ENCODE measurements at regions not wholly inside any gene's neighbourhood (a gene's known extent, or its start where the extent isn't known, plus 50 kb on each side); places are given as distances from the start of the nearest gene placed in this dataset.
"Not testable (repeated sequence)": the region's sequence is repeated elsewhere in the genome, so short reads cannot be mapped to it uniquely, and the experiment has no call there.

DNA sequence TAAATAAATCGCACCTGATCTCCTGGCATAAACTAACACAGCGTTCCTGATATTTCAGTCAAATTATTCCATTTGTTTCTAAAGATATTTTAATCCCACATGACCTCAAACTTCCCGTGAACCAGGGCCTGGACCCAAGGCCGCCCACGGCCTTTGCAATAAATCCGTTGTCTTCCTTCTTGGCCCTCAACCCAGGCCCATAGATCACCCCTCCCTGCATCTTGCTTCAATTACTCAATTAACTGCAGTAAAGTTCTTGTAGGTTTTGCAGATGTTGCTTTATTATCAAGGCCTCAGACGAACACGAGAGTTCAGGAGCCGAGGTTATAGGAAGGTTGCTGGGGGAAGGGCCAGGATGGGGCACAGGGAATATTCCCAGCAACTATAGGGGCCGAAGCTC is 249.4 kb downstream of the RAB11FIP2 start:
- Mint-ChIP-seq H3K9me3 (ENCODE audit: insufficient read depth) (no peaks in the 10 kb centered on the region), H3K27ac (no peak overlapping the region), H3K4me3 (no peak overlapping the region), H3K36me3 (ENCODE audit: low read depth) (no peaks in the 10 kb centered on the region), H3K27me3 (ENCODE audit: low read depth) (peaks cover 2% of the 10 kb centered on the region), H3K4me1 (ENCODE audit: low read depth) (no peaks in the 10 kb centered on the region)
- DNase-seq (no peak), ATAC-seq (no peak)
- ChIA-PET CTCF (no interaction called here), POLR2A (no interaction called here)

DNA sequence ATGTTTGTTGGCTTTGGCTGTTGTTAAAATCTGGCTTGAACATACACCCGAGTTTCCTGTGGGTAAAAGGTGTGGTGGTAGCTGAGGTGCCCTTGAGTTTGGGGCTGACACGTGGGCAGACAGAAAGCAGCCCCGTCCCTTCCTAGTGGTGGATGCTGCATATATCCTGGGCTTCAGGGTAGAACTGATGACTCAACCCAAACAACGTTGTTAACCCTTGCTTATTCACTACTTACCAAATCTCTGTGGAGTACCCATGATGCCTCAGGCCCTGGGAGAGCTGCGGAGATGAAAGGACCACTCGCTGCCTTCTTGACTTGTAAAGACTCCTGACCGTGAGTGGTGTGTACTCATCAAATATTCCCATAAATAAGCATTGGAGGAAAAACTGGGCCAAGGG is 245.1 kb downstream of the RAB11FIP2 start:
- ChIA-PET POLR2A (no interaction called here), CTCF (interaction anchor here (1.0 kb wide), 1 partner anchor 373 kb away, joined by 3 read pairs; no protein-coding TSS in a partner anchor)
- DNase-seq: no peak
- ATAC-seq: no peak
- H3K36me3 Mint-ChIP-seq (ENCODE audit: low read depth): no peaks in the 10 kb centered on the region
- H3K27ac Mint-ChIP-seq: no peak overlapping the region
- H3K9me3 Mint-ChIP-seq (ENCODE audit: insufficient read depth): no peaks in the 10 kb centered on the region
- no peak overlapping the region for H3K4me3 Mint-ChIP-seq
- H3K4me1 Mint-ChIP-seq (ENCODE audit: low read depth): no peaks in the 10 kb centered on the region
- H3K27me3 Mint-ChIP-seq (ENCODE audit: low read depth): peaks cover 2% of the 10 kb centered on the region

DNA sequence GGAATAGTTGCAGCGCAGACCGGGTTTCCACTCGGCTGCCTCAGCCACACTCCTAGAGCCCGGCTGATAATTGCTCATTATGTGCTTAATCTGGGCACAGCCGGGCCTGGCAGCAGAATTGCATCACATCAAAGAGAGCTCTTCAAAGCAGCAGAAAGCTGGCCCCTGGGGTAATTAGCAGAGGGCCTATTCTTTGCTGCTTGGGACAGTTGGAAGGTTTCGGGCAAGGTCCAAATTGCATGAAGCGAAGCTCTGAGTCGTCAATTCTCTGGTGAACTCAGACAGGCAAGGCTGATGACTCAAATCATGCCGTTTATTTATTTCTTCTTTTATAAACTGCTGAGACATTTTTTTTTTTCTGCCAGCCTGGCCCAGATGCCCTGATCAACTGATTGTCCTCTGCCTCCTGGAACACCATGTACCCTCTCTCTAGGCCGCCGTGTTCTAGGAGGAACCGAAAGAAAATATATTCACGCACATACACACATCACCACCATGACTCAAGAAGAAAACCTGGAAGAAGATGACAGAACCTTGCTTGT is 242.2 kb downstream of the RAB11FIP2 start:
- CTCF ChIA-PET: no interaction called here
- H3K4me3 Mint-ChIP-seq: no peak overlapping the region
- H3K4me1 Mint-ChIP-seq (ENCODE audit: low read depth): no peaks in the 10 kb centered on the region
- no peaks in the 10 kb centered on the region for H3K9me3 Mint-ChIP-seq (ENCODE audit: insufficient read depth)
- ATAC-seq (no peak), DNase-seq (no peak)
- POLR2A ChIA-PET: no interaction called here
- H3K27ac Mint-ChIP-seq: no peak overlapping the region
- H3K27me3 Mint-ChIP-seq (ENCODE audit: low read depth): no peaks in the 10 kb centered on the region
- no peaks in the 10 kb centered on the region for H3K36me3 Mint-ChIP-seq (ENCODE audit: low read depth)

DNA sequence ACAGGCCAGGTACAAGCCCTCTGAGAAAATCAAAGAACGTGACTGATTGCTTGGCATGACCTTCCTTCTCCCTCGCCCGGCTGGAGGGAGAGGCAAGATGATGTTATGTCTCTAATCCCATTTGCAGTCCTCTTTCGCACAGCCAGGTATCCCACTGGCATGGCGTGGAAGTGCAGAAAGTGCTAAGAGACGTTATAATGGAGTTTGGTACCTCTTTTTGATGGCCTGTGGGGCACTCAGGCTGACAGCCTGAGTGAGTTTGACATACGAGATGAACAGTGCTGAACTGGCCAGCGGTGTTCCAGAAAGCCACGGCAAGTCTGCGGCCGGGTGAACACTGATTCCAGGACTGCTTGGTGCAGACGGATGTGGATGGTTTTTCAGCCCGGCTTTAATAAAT is 241.6 kb downstream of the RAB11FIP2 start:
- H3K9me3 Mint-ChIP-seq (ENCODE audit: insufficient read depth): no peaks in the 10 kb centered on the region
- no peaks in the 10 kb centered on the region for H3K36me3 Mint-ChIP-seq (ENCODE audit: low read depth)
- H3K4me3 Mint-ChIP-seq: no peak overlapping the region
- no peaks in the 10 kb centered on the region for H3K4me1 Mint-ChIP-seq (ENCODE audit: low read depth)
- ChIA-PET CTCF (no interaction called here), POLR2A (no interaction called here)
- DNase-seq (no peak), ATAC-seq (no peak)
- no peaks in the 10 kb centered on the region for H3K27me3 Mint-ChIP-seq (ENCODE audit: low read depth)
- no peak overlapping the region for H3K27ac Mint-ChIP-seq

DNA sequence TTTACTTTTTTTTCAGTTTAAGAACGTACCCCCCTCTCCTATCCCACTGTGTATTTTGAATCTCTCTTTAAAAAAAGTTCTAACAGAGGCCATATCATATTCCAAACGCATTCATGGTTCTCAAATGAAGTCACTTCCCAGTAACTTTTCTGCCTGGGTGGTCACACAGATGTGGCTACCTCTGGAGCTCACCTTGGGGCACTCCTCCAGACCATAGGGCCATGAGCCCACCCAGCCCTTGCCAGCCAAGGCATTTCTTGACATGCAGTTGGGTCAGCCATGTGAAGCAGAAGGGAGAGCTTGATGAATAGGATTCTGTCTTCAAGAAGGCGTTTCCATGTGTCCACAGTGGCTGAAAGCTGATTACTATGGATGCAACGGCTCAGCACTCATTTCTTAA is 239.3 kb downstream of the RAB11FIP2 start:
- no peak for DNase-seq
- peaks cover 6% of the 10 kb centered on the region for H3K9me3 Mint-ChIP-seq (ENCODE audit: insufficient read depth)
- H3K4me3 Mint-ChIP-seq: no peak overlapping the region
- ChIA-PET POLR2A (no interaction called here), CTCF (no interaction called here)
- no peak overlapping the region for H3K27ac Mint-ChIP-seq
- no peaks in the 10 kb centered on the region for H3K27me3 Mint-ChIP-seq (ENCODE audit: low read depth)
- no peaks in the 10 kb centered on the region for H3K4me1 Mint-ChIP-seq (ENCODE audit: low read depth)
- ATAC-seq: no peak
- no peaks in the 10 kb centered on the region for H3K36me3 Mint-ChIP-seq (ENCODE audit: low read depth)

DNA sequence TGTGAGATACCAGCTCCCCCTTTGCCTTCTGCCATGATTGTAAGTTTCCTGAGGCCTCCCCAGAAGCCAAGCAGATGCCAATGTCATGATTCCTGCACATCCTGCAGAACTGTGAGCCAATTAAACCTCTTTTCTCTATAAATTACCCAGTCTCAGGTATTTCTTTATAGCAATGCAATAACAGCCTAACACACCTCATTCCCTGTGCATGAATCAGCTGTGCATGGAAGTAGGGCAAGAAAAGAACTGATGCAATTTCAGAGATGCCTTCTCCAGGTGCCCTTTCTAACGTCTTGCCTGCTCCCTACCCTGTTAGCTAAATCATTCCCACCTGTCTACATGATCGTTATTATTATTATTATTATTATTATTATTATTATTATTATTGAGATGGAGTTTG is 230.9 kb downstream of the RAB11FIP2 start:
- H3K36me3 Mint-ChIP-seq (ENCODE audit: low read depth); CTCF ChIA-PET: not testable (repeated sequence)

DNA sequence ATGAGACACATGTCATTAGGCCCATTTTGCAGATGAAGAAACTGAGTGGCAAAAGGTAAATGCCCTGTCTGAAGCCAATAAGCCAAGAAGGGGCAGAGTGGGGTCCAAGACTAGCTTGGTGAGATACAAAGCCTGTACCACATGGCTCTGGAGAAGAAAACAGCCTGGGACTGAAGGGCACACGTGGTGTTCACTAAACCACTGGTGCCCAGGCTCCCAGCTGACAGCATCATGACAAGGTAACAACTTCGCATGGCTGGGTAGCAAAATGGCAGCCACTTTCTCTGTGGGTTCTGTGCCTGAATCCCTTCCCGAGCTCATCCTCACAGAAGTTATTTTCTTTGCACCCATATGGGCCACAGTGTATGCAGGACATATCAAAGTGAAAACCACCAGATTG is 229.6 kb downstream of the RAB11FIP2 start:
- POLR2A ChIA-PET: no interaction called here
- H3K27me3 Mint-ChIP-seq (ENCODE audit: low read depth): no peaks in the 10 kb centered on the region
- DNase-seq (no peak), ATAC-seq (no peak)
- no peak overlapping the region for H3K27ac Mint-ChIP-seq
- no peak overlapping the region for H3K4me3 Mint-ChIP-seq
- H3K9me3 Mint-ChIP-seq (ENCODE audit: insufficient read depth): no peaks in the 10 kb centered on the region
- H3K36me3 Mint-ChIP-seq (ENCODE audit: low read depth): no peaks in the 10 kb centered on the region
- CTCF ChIA-PET: no interaction called here
- H3K4me1 Mint-ChIP-seq (ENCODE audit: low read depth): no peaks in the 10 kb centered on the region

More for the DNA sequence above, 230.9 kb downstream of the RAB11FIP2 start:
- POLR2A ChIA-PET; H3K4me1 Mint-ChIP-seq (ENCODE audit: low read depth); H3K4me3 Mint-ChIP-seq; H3K27ac Mint-ChIP-seq; H3K9me3 Mint-ChIP-seq (ENCODE audit: insufficient read depth); ATAC-seq; DNase-seq; H3K27me3 Mint-ChIP-seq (ENCODE audit: low read depth): not testable (repeated sequence)

DNA sequence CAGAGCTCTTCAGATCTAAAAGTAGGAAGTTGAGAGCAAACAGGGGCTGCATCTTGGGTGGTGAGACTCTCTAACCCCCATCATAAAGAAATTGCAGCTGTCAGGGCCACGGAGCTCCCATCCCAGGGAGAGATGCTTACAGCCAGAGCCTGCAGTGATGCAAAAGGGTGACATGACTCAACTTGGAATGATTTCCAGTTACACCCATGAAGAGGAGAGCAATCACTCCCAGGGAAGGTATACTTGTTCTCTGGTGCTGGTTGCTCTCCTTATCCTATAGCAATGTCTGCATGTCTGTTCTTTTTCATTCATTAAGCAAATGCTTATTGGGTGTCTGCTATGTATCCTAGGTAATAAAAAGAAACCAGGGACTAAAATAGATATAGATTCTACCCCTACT is 228.0 kb downstream of the RAB11FIP2 start:
- H3K27me3 Mint-ChIP-seq (ENCODE audit: low read depth): no peaks in the 10 kb centered on the region
- no peak overlapping the region for H3K4me3 Mint-ChIP-seq
- no peak overlapping the region for H3K27ac Mint-ChIP-seq
- ChIA-PET POLR2A (no interaction called here), CTCF (no interaction called here)
- H3K4me1 Mint-ChIP-seq (ENCODE audit: low read depth): no peaks in the 10 kb centered on the region
- no peaks in the 10 kb centered on the region for H3K9me3 Mint-ChIP-seq (ENCODE audit: insufficient read depth)
- no peaks in the 10 kb centered on the region for H3K36me3 Mint-ChIP-seq (ENCODE audit: low read depth)
- ATAC-seq (no peak), DNase-seq (no peak)

DNA sequence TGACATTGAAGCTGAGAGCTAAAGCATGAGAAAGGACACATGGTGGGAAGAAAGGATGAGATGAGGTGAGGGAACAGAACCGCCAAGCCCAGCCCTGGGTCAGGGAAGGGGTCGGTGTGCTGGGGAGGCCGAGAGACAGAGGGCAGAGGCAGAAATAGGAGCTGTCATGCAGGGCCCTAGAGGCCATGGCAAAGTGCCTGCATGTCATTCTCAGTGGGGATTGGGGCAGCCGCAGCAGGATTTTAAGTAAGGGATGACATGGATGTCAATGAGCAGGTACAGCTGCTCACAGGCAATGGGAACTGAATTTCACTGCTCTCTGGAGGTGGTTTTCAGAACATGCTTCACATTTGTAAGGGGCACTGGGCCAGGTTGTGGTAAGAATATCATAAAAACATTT is 227.4 kb downstream of the RAB11FIP2 start:
- Mint-ChIP-seq H3K27ac (no peak overlapping the region), H3K4me3 (no peak overlapping the region), H3K27me3 (ENCODE audit: low read depth) (no peaks in the 10 kb centered on the region), H3K36me3 (ENCODE audit: low read depth) (no peaks in the 10 kb centered on the region), H3K9me3 (ENCODE audit: insufficient read depth) (no peaks in the 10 kb centered on the region), H3K4me1 (ENCODE audit: low read depth) (no peaks in the 10 kb centered on the region)
- DNase-seq: no peak
- POLR2A ChIA-PET: no interaction called here
- no peak for ATAC-seq
- CTCF ChIA-PET: no interaction called here

DNA sequence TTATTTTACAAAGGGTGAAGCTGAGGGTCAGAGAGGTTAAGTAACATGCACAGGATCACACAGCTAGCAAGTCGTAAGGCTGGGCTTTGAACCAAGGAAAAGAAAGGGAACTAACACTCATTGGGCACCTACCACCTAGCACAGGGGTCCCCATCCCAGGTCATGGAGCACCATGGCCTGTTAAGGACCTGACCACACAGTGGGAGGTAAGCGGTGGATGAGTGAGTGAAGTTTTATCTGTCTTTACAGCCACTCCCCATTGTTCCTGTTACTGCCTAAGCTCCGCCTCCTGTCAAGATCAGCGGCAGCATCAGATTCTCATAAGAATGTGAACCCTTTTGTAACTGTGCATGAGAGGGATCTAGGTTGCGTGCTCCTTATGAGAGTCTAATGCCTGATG is 222.8 kb downstream of the RAB11FIP2 start:
- POLR2A ChIA-PET: no interaction called here
- Mint-ChIP-seq H3K4me1 (ENCODE audit: low read depth) (peaks cover 6% of the 10 kb centered on the region), H3K4me3 (no peak overlapping the region)

DNA sequence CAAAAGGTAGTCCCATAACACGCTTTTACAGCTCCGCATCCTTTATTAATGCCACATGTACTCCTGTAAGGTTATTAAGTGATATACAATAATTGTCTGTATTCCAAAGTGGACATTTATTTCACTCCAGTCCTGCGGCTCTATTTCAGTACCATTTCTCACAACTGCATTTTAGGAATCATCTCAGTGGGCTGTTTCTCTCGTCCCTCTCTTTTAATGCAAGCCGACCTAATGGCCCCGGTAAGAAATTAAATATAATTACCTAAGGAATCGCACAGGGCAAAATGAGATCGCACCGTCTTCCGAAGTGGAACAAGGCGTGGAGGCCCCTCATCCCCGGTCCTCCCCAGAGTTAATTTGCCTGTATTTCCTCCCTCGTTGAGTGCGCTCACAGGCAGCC is 216.5 kb downstream of the RAB11FIP2 start:
- peaks cover 27% of the 10 kb centered on the region for H3K4me1 Mint-ChIP-seq (ENCODE audit: low read depth)
- peak overlapping the region; percentile 80 for H3K27ac Mint-ChIP-seq
- POLR2A ChIA-PET: no interaction called here
- no peak for DNase-seq
- CTCF ChIA-PET: no interaction called here
- peaks cover 3% of the 10 kb centered on the region for H3K27me3 Mint-ChIP-seq (ENCODE audit: low read depth)
- ATAC-seq: no peak
- peak overlapping the region; percentile 60 for H3K4me3 Mint-ChIP-seq
- no peaks in the 10 kb centered on the region for H3K9me3 Mint-ChIP-seq (ENCODE audit: insufficient read depth)
- no peaks in the 10 kb centered on the region for H3K36me3 Mint-ChIP-seq (ENCODE audit: low read depth)

More for the DNA sequence above, 222.8 kb downstream of the RAB11FIP2 start:
- ATAC-seq: no peak
- CTCF ChIA-PET: no interaction called here
- H3K27me3 Mint-ChIP-seq (ENCODE audit: low read depth): peaks cover 3% of the 10 kb centered on the region
- H3K9me3 Mint-ChIP-seq (ENCODE audit: insufficient read depth): no peaks in the 10 kb centered on the region
- no peak overlapping the region for H3K27ac Mint-ChIP-seq
- no peaks in the 10 kb centered on the region for H3K36me3 Mint-ChIP-seq (ENCODE audit: low read depth)
- DNase-seq: no peak

DNA sequence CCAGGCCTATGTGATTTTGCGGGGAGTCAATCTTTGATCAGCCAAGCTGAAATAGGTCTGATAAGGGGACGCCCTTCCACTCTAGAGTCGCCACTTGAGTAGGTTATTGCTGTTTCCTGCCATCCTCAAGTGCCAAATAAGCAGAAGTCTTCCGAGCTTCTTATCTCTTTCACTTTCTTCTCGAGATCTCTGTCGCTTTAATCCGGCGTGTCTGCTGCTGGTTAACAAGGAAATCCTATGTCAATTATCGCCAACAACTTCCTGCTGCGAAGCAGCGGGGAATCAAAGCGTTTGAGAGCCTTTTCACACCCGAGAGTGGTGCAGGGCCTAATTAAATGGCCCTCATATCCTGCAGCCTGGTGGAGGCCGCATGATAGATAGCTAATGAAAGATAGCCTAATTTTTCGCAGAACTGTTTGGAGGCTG is 215.9 kb downstream of the RAB11FIP2 start:
- DNase-seq: peak; percentile 50
- Mint-ChIP-seq H3K27me3 (ENCODE audit: low read depth) (no peaks in the 10 kb centered on the region), H3K4me3 (peak overlapping the region; percentile 60), H3K36me3 (ENCODE audit: low read depth) (no peaks in the 10 kb centered on the region), H3K4me1 (ENCODE audit: low read depth) (peaks cover 27% of the 10 kb centered on the region), H3K27ac (peak overlapping the region; percentile 80), H3K9me3 (ENCODE audit: insufficient read depth) (no peaks in the 10 kb centered on the region)
- ChIA-PET CTCF (no interaction called here), POLR2A (no interaction called here)
- ATAC-seq: peak; percentile 69
